SK-N-SH treated with all-trans-retinoic acid at 6 μM for 48 hours (cell line): ENCODE measurements at regions not wholly inside any gene's neighbourhood (a gene's known extent, or its start where the extent isn't known, plus 50 kb on each side); places are given as distances from the start of the nearest gene placed in this dataset.

Experiments used
- ATAC-seq: fragments of 200-7000 bp; cut with Tn5 transposase; 3 replicates; pipeline ENCODE4 v1.9.1; 2020; ENCODE audit warnings: mild to moderate bottlenecking, moderate library complexity
- BACH2 ChIP-seq: fragments of 250-450 bp; sonication (Bioruptor Pico); IDR thresholded peaks from 2 replicates; pipeline ENCODE4 v1.9.0; 2021; ENCODE audit warnings: mild to moderate bottlenecking, borderline replicate concordance
- CSDC2 ChIP-seq: fragments of 250-450 bp; sonication (Bioruptor Pico); IDR thresholded peaks from 2 replicates; pipeline ENCODE4 v1.5.0; 2020; ENCODE audit warnings: mild to moderate bottlenecking, moderate library complexity
- GLIS3 ChIP-seq: fragments of 250-450 bp; sonication (Bioruptor Pico); IDR thresholded peaks from 2 replicates; pipeline ENCODE4 v1.5.0; 2020; ENCODE audit warnings: mild to moderate bottlenecking, moderate library complexity
- ISL1 ChIP-seq: fragments of 250-450 bp; sonication (Bioruptor Pico); IDR thresholded peaks from 2 replicates; pipeline ENCODE4 v2.1.2; 2022; ENCODE audit warnings: mild to moderate bottlenecking, moderate library complexity
- OSR1 ChIP-seq: fragments of 250-450 bp; sonication (Bioruptor Pico); IDR thresholded peaks from 2 replicates; pipeline ENCODE4 v1.8.0; 2022; ENCODE audit warnings: moderate library complexity, mild to moderate bottlenecking, inconsistent platforms
- PPARA ChIP-seq: fragments of 250-450 bp; sonication (Bioruptor Pico); IDR thresholded peaks from 2 replicates; pipeline ENCODE4 v1.5.0; 2020; ENCODE audit warnings: mild to moderate bottlenecking, borderline replicate concordance
- TCF4 ChIP-seq: fragments of 250-450 bp; sonication (Bioruptor Pico); IDR thresholded peaks from 2 replicates; pipeline ENCODE4 v1.8.0; 2021; ENCODE audit warnings: mild to moderate bottlenecking, moderate library complexity, borderline replicate concordance
- TOX ChIP-seq: fragments of 250-450 bp; sonication (Bioruptor Pico); IDR thresholded peaks from 2 replicates; pipeline ENCODE4 v1.8.0; 2021; ENCODE audit warnings: mild to moderate bottlenecking, moderate library complexity, borderline replicate concordance
- ZC3H10 ChIP-seq: fragments of 250-450 bp; sonication (Bioruptor Pico); IDR thresholded peaks from 2 replicates; pipeline ENCODE4 v1.5.1; 2021; ENCODE audit warnings: mild to moderate bottlenecking, moderate library complexity
- ZFP3 ChIP-seq: fragments of 250-450 bp; sonication (Bioruptor Pico); IDR thresholded peaks from 2 replicates; pipeline ENCODE4 v1.5.0; 2020; ENCODE audit warnings: mild to moderate bottlenecking, moderate library complexity
- ZFP30 ChIP-seq: fragments of 450-650 bp; formaldehyde crosslinking; IDR thresholded peaks from 2 replicates; pipeline ENCODE4 v1.5.0; 2022; ENCODE audit warnings: mild to moderate bottlenecking, moderate library complexity
- ZNF70 ChIP-seq: fragments of 450-650 bp; formaldehyde crosslinking; IDR thresholded peaks from 2 replicates; pipeline ENCODE4 v1.5.0; 2020; ENCODE audit warnings: mild to moderate bottlenecking, moderate library complexity
- ZNF8 ChIP-seq: fragments of 450-650 bp; formaldehyde crosslinking; IDR thresholded peaks from 2 replicates; pipeline ENCODE4 v1.5.0; 2020; ENCODE audit warnings: mild to moderate bottlenecking, moderate library complexity
- TF ChIP-seq, protein P1 (sequence below): fragments of 250-450 bp; sonication (Bioruptor Pico); IDR thresholded peaks from 2 replicates; pipeline ENCODE4 v1.5.1; 2021; ENCODE audit warnings: mild to moderate bottlenecking, moderate library complexity
- TF ChIP-seq, protein P2 (sequence below): fragments of 250-450 bp; sonication (Bioruptor Pico); IDR thresholded peaks from 2 replicates; pipeline ENCODE4 v1.5.1; 2020; ENCODE audit warnings: low read depth, mild to moderate bottlenecking, moderate library complexity
- TF ChIP-seq, protein P3 (sequence below): fragments of 250-450 bp; sonication (Bioruptor Pico); IDR thresholded peaks from 2 replicates; pipeline ENCODE4 v1.5.0; 2020; ENCODE audit warnings: mild to moderate bottlenecking, moderate library complexity
- TF ChIP-seq, protein P4 (sequence below): fragments of 250-450 bp; sonication (Bioruptor Pico); IDR thresholded peaks from 2 replicates; pipeline ENCODE4 v1.8.0; 2021; ENCODE audit warnings: low read depth, mild to moderate bottlenecking, moderate library complexity, borderline replicate concordance
- TF ChIP-seq, protein P5 (sequence below): fragments of 250-450 bp; sonication (Bioruptor Pico); IDR thresholded peaks from 2 replicates; pipeline ENCODE4 v1.8.0; 2020; ENCODE audit warnings: mild to moderate bottlenecking, moderate library complexity, borderline replicate concordance

DNA sequence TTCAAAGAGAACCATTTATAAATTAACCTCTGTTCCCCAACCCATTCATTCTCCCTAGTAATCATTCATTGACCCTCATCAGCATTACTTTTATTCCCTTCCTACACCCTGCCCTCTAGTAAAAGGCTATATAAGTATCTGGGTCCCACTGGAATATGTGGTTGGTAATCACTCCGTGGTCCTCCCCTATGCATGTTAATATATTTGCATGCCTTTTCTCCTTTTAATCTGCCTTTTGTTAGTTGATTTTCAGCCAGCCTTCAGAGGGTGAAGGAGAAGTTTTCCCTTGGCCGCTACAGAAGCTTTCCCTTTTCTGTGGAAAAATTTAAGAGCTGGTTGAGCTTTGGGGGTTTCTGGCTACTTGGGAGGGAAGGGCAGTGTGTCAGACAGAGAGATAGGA is 585.6 kb downstream of the UTRN start:
- no peak for ATAC-seq
- TF ChIP-seq, protein P1, sequence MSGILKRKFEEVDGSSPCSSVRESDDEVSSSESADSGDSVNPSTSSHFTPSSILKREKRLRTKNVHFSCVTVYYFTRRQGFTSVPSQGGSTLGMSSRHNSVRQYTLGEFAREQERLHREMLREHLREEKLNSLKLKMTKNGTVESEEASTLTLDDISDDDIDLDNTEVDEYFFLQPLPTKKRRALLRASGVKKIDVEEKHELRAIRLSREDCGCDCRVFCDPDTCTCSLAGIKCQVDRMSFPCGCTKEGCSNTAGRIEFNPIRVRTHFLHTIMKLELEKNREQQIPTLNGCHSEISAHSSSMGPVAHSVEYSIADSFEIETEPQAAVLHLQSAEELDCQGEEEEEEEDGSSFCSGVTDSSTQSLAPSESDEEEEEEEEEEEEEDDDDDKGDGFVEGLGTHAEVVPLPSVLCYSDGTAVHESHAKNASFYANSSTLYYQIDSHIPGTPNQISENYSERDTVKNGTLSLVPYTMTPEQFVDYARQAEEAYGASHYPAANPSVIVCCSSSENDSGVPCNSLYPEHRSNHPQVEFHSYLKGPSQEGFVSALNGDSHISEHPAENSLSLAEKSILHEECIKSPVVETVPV (CRISPR knock-in tag) = no peak
- TF ChIP-seq ZC3H10 (CRISPR knock-in tag) (no peak), GLIS3 (CRISPR knock-in tag) (no peak), ZNF70 (no peak), PPARA (CRISPR knock-in tag) (no peak), ISL1 (CRISPR knock-in tag) (no peak), ZFP30 (CRISPR knock-in tag) (no peak), TCF4 (no peak)
- TF ChIP-seq, protein P2, sequence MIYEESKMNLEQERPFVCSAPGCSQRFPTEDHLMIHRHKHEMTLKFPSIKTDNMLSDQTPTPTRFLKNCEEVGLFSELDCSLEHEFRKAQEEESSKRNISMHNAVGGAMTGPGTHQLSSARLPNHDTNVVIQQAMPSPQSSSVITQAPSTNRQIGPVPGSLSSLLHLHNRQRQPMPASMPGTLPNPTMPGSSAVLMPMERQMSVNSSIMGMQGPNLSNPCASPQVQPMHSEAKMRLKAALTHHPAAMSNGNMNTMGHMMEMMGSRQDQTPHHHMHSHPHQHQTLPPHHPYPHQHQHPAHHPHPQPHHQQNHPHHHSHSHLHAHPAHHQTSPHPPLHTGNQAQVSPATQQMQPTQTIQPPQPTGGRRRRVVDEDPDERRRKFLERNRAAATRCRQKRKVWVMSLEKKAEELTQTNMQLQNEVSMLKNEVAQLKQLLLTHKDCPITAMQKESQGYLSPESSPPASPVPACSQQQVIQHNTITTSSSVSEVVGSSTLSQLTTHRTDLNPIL = no peak
- TF ChIP-seq, protein P3, sequence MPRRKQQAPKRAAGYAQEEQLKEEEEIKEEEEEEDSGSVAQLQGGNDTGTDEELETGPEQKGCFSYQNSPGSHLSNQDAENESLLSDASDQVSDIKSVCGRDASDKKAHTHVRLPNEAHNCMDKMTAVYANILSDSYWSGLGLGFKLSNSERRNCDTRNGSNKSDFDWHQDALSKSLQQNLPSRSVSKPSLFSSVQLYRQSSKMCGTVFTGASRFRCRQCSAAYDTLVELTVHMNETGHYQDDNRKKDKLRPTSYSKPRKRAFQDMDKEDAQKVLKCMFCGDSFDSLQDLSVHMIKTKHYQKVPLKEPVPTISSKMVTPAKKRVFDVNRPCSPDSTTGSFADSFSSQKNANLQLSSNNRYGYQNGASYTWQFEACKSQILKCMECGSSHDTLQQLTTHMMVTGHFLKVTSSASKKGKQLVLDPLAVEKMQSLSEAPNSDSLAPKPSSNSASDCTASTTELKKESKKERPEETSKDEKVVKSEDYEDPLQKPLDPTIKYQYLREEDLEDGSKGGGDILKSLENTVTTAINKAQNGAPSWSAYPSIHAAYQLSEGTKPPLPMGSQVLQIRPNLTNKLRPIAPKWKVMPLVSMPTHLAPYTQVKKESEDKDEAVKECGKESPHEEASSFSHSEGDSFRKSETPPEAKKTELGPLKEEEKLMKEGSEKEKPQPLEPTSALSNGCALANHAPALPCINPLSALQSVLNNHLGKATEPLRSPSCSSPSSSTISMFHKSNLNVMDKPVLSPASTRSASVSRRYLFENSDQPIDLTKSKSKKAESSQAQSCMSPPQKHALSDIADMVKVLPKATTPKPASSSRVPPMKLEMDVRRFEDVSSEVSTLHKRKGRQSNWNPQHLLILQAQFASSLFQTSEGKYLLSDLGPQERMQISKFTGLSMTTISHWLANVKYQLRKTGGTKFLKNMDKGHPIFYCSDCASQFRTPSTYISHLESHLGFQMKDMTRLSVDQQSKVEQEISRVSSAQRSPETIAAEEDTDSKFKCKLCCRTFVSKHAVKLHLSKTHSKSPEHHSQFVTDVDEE (CRISPR knock-in tag) = no peak
- TF ChIP-seq, protein P4, sequence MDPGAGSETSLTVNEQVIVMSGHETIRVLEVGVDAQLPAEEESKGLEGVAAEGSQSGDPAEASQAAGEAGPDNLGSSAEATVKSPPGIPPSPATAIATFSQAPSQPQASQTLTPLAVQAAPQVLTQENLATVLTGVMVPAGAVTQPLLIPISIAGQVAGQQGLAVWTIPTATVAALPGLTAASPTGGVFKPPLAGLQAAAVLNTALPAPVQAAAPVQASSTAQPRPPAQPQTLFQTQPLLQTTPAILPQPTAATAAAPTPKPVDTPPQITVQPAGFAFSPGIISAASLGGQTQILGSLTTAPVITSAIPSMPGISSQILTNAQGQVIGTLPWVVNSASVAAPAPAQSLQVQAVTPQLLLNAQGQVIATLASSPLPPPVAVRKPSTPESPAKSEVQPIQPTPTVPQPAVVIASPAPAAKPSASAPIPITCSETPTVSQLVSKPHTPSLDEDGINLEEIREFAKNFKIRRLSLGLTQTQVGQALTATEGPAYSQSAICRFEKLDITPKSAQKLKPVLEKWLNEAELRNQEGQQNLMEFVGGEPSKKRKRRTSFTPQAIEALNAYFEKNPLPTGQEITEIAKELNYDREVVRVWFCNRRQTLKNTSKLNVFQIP (CRISPR knock-in tag) = no peak
- TF ChIP-seq, protein P5, sequence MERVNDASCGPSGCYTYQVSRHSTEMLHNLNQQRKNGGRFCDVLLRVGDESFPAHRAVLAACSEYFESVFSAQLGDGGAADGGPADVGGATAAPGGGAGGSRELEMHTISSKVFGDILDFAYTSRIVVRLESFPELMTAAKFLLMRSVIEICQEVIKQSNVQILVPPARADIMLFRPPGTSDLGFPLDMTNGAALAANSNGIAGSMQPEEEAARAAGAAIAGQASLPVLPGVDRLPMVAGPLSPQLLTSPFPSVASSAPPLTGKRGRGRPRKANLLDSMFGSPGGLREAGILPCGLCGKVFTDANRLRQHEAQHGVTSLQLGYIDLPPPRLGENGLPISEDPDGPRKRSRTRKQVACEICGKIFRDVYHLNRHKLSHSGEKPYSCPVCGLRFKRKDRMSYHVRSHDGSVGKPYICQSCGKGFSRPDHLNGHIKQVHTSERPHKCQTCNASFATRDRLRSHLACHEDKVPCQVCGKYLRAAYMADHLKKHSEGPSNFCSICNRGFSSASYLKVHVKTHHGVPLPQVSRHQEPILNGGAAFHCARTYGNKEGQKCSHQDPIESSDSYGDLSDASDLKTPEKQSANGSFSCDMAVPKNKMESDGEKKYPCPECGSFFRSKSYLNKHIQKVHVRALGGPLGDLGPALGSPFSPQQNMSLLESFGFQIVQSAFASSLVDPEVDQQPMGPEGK (CRISPR knock-in tag) = no peak

DNA sequence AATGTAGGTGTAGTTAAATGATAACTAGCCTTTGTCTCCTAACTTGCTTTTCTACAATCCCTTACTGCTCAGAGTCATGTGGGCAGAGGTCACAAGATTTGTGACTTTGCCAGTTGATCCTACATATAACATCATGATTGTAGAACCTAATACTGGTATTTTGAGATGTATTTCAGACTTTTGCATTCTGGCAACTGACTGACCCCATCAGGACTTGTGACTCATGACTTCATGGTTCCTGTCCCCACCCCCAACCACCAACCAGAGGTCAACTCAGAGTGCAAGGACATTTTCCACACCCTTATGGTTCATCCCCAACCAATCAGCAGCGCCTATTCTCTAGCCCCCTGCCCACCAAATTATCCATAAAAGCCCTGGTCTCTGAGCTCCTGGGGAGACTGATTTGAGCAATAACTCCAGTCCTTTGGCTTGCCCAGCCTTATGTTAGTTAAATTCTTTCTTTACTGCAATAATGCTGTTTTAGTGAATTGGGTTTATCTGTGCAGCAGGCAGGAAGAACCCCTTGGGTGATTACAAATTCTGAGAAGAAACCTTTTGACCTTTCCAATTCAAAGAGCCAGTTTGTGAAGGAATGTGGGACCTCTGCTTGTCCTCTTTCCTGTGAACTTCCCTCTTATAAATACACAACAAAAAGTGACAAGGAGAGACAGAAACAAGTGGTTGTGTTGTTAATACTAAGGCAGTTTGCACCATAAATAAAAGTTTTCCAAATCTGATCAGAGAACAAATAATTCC is 588.7 kb downstream of the UTRN start:
- ATAC-seq = no peak
- TF ChIP-seq CSDC2 (no peak), TCF4 (no peak), ZNF8 (no peak), ZNF70 (no peak), ZC3H10 (CRISPR knock-in tag) (no peak), BACH2 (CRISPR knock-in tag) (no peak), OSR1 (CRISPR knock-in tag) (no peak), ISL1 (CRISPR knock-in tag) (no peak), ZFP3 (CRISPR knock-in tag) (no peak), ZFP30 (CRISPR knock-in tag) (no peak), TOX (CRISPR knock-in tag) (no peak), PPARA (CRISPR knock-in tag) (no peak)
- TF ChIP-seq, protein P5 (CRISPR knock-in tag) = no peak
- TF ChIP-seq, protein P2 = no peak
